Adrenal gland (tissue), 5 donors: ENCODE measurements at regions not wholly inside any gene's neighbourhood (a gene's known extent, or its start where the extent isn't known, plus 50 kb on each side); places are given as distances from the start of the nearest gene placed in this dataset.

Source experiments
- POLR2A ChIP-seq, 2 donors: fragments of 450-650 bp; IDR thresholded peaks; one replicate each; pipeline ENCODE4 v1.6.1; 2017; ENCODE audit warnings: antibody characterized with exemption in 2 of 2, mild to moderate bottlenecking in 2 of 2, moderate library complexity in 1 of 2
- TF ChIP-seq, protein P1 (sequence below), 6 experiments: fragments of 450-650 bp in 4 of 6; fragments of 200-600 bp in 2 of 6; sonication (generic) in 1 of 6; IDR thresholded peaks; 1 replicate in 5 of 6; 2 replicates in 1 of 6; pipeline versions ENCODE4 v1.5.1 to v1.8.0; 2016 to 2021; ENCODE audit warnings: antibody characterized with exemption in 6 of 6, mild to moderate bottlenecking in 2 of 6, moderate library complexity in 1 of 6
- donor health status: DM: no; HTN: no; CAD: no.

GRCh38 chr16:61128545-61129323, 907.5 kb downstream of the CDH8 start:
- TF ChIP-seq, protein P1, sequence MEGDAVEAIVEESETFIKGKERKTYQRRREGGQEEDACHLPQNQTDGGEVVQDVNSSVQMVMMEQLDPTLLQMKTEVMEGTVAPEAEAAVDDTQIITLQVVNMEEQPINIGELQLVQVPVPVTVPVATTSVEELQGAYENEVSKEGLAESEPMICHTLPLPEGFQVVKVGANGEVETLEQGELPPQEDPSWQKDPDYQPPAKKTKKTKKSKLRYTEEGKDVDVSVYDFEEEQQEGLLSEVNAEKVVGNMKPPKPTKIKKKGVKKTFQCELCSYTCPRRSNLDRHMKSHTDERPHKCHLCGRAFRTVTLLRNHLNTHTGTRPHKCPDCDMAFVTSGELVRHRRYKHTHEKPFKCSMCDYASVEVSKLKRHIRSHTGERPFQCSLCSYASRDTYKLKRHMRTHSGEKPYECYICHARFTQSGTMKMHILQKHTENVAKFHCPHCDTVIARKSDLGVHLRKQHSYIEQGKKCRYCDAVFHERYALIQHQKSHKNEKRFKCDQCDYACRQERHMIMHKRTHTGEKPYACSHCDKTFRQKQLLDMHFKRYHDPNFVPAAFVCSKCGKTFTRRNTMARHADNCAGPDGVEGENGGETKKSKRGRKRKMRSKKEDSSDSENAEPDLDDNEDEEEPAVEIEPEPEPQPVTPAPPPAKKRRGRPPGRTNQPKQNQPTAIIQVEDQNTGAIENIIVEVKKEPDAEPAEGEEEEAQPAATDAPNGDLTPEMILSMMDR (IDR thresholded peaks at IDR 0.05): no peak
- no peak for TF ChIP-seq POLR2A (IDR thresholded peaks at IDR 0.05)
